Stimulated activated effector memory CD8-positive, alpha-beta T cell treated with anti-CD3 and anti-CD28 coated beads, Interleukin-12 subunit alpha, Interleukin-12 subunit beta, amount 100 ng/mL, for 72 hours (primary cell): ENCODE measurements at regions not wholly inside any gene's neighbourhood (a gene's known extent, or its start where the extent isn't known, plus 50 kb on each side); places are given as distances from the start of the nearest gene placed in this dataset.
A peak's percentile ranks its signal among the peaks of the same experiment; 100 is the strongest.

Experiments
- ATAC-seq: fragments of 150-1000 bp; cut with Tn5 transposase; 2 replicates; pipeline ENCODE4 v1.10.0; 2021
- DNase-seq, 2 donors: peaks; one replicate each; pipeline ENCODE4 v3.0.0; 2021 to 2022; ENCODE audit warnings: low spot score in 2 of 2
- H3K27ac Mint-ChIP-seq: one replicate; pipeline ENCODE4 v1.8.0; 2022; ENCODE audit warnings: mild to moderate bottlenecking, mixed read lengths
- H3K36me3 Mint-ChIP-seq: one replicate; pipeline ENCODE4 v1.8.0; 2022; ENCODE audit warnings: mild to moderate bottlenecking, mixed read lengths
- H3K4me1 Mint-ChIP-seq: one replicate; pipeline ENCODE4 v1.8.0; 2022; ENCODE audit warnings: mixed read lengths
- H3K4me3 Mint-ChIP-seq: one replicate; pipeline ENCODE4 v1.8.0; 2022; ENCODE audit warnings: mild to moderate bottlenecking, mixed read lengths
- H3K9me3 Mint-ChIP-seq: one replicate; pipeline ENCODE4 v1.8.0; 2022; ENCODE audit warnings: mixed read lengths

- no peak for DNase-seq
- H3K27ac Mint-ChIP-seq, result no peak overlapping the region
- H3K36me3 Mint-ChIP-seq, result no peaks in the 10 kb centered on the region
- H3K4me3 Mint-ChIP-seq, result no peak overlapping the region
- peaks cover 4% of the 10 kb centered on the region for H3K9me3 Mint-ChIP-seq
- peak; percentile 45 for ATAC-seq
- no peaks in the 10 kb centered on the region for H3K4me1 Mint-ChIP-seq
Observed at GRCh38 chr12:98211909-98212695, 303.3 kb upstream of the TMPO start.

- Mint-ChIP-seq H3K4me1 (no peaks in the 10 kb centered on the region), H3K9me3 (peaks cover 4% of the 10 kb centered on the region), H3K27ac (no peak overlapping the region), H3K36me3 (no peaks in the 10 kb centered on the region), H3K4me3 (no peak overlapping the region)
- ATAC-seq (no peak), DNase-seq (no peak)
Observed at GRCh38 chr12:98213556-98213955, 301.8 kb upstream of the TMPO start.

- Mint-ChIP-seq H3K27ac (no peak overlapping the region), H3K36me3 (no peaks in the 10 kb centered on the region), H3K4me3 (no peak overlapping the region), H3K9me3 (peaks cover 4% of the 10 kb centered on the region), H3K4me1 (no peaks in the 10 kb centered on the region)
- DNase-seq, result no peak
- ATAC-seq, result no peak
Observed at GRCh38 chr12:98217257-98217656, 298.1 kb upstream of the TMPO start.

GRCh38 chr12:98220636-98221035 lies 294.8 kb upstream of the TMPO start:
- DNase-seq, result no peak
- Mint-ChIP-seq H3K27ac (no peak overlapping the region), H3K4me3 (no peak overlapping the region), H3K9me3 (peaks cover 4% of the 10 kb centered on the region), H3K36me3 (no peaks in the 10 kb centered on the region), H3K4me1 (no peaks in the 10 kb centered on the region)
- ATAC-seq, result no peak

- Mint-ChIP-seq H3K27ac (no peak overlapping the region), H3K4me1 (no peaks in the 10 kb centered on the region), H3K9me3 (peaks cover 4% of the 10 kb centered on the region), H3K36me3 (no peaks in the 10 kb centered on the region), H3K4me3 (no peak overlapping the region)
- no peak for ATAC-seq
- DNase-seq, result no peak
Observed at GRCh38 chr12:98221243-98221808, 294.1 kb upstream of the TMPO start.

- Mint-ChIP-seq H3K36me3 (no peaks in the 10 kb centered on the region), H3K9me3 (no peaks in the 10 kb centered on the region)
- no peak for ATAC-seq
Observed at GRCh38 chr12:98222135-98222534, 293.3 kb upstream of the TMPO start.

GRCh38 chr12:98224584-98225221 lies 290.7 kb upstream of the TMPO start:
- H3K9me3 Mint-ChIP-seq, result no peaks in the 10 kb centered on the region
- no peak for ATAC-seq
- no peak for DNase-seq
- no peaks in the 10 kb centered on the region for H3K36me3 Mint-ChIP-seq
- H3K4me1 Mint-ChIP-seq, result no peaks in the 10 kb centered on the region
- no peak overlapping the region for H3K27ac Mint-ChIP-seq
- no peak overlapping the region for H3K4me3 Mint-ChIP-seq

More at GRCh38 chr12:98222135-98222534, 293.3 kb upstream of the TMPO start:
- DNase-seq, result no peak
- Mint-ChIP-seq H3K4me3 (no peak overlapping the region), H3K4me1 (no peaks in the 10 kb centered on the region), H3K27ac (no peak overlapping the region)

GRCh38 chr12:98227162-98227561 lies 288.2 kb upstream of the TMPO start:
- no peaks in the 10 kb centered on the region for H3K9me3 Mint-ChIP-seq
- H3K4me3 Mint-ChIP-seq, result no peak overlapping the region
- H3K36me3 Mint-ChIP-seq, result no peaks in the 10 kb centered on the region
- ATAC-seq, result no peak
- no peak overlapping the region for H3K27ac Mint-ChIP-seq
- H3K4me1 Mint-ChIP-seq, result no peaks in the 10 kb centered on the region
- no peak for DNase-seq

- DNase-seq (no peak), ATAC-seq (no peak)
- no peak overlapping the region for H3K27ac Mint-ChIP-seq
- no peaks in the 10 kb centered on the region for H3K4me1 Mint-ChIP-seq
- no peaks in the 10 kb centered on the region for H3K9me3 Mint-ChIP-seq
- no peaks in the 10 kb centered on the region for H3K36me3 Mint-ChIP-seq
- H3K4me3 Mint-ChIP-seq, result no peak overlapping the region
Observed at GRCh38 chr12:98228683-98229539, 286.5 kb upstream of the TMPO start.

- Mint-ChIP-seq H3K4me1 (no peaks in the 10 kb centered on the region), H3K4me3 (no peak overlapping the region), H3K27ac (no peak overlapping the region), H3K36me3 (no peaks in the 10 kb centered on the region), H3K9me3 (no peaks in the 10 kb centered on the region)
- ATAC-seq (no peak), DNase-seq (no peak)
Observed at GRCh38 chr12:98229540-98229924, 285.9 kb upstream of the TMPO start.

- Mint-ChIP-seq H3K4me1 (no peaks in the 10 kb centered on the region), H3K27ac (no peak overlapping the region), H3K9me3 (no peaks in the 10 kb centered on the region), H3K4me3 (no peak overlapping the region), H3K36me3 (no peaks in the 10 kb centered on the region)
- ATAC-seq (no peak), DNase-seq (no peak)
Observed at GRCh38 chr12:98232753-98233390, 282.5 kb upstream of the TMPO start.

GRCh38 chr12:98235301-98235700 lies 280.1 kb upstream of the TMPO start:
- Mint-ChIP-seq H3K9me3 (no peaks in the 10 kb centered on the region), H3K27ac (no peak overlapping the region), H3K4me3 (no peak overlapping the region), H3K4me1 (no peaks in the 10 kb centered on the region), H3K36me3 (no peaks in the 10 kb centered on the region)
- DNase-seq (no peak), ATAC-seq (no peak)

GRCh38 chr12:98238515-98239130 lies 276.8 kb upstream of the TMPO start:
- ATAC-seq (no peak), DNase-seq (no peak)
- Mint-ChIP-seq H3K27ac (no peak overlapping the region), H3K4me1 (no peaks in the 10 kb centered on the region), H3K4me3 (no peak overlapping the region), H3K9me3 (no peaks in the 10 kb centered on the region), H3K36me3 (no peaks in the 10 kb centered on the region)

GRCh38 chr12:98243190-98243589 lies 272.2 kb upstream of the TMPO start:
- Mint-ChIP-seq H3K4me3 (no peak overlapping the region), H3K36me3 (no peaks in the 10 kb centered on the region), H3K27ac (no peak overlapping the region), H3K4me1 (no peaks in the 10 kb centered on the region), H3K9me3 (no peaks in the 10 kb centered on the region)
- DNase-seq (no peak), ATAC-seq (no peak)

- H3K4me3 Mint-ChIP-seq, result no peak overlapping the region
- no peak for DNase-seq
- H3K36me3 Mint-ChIP-seq, result no peaks in the 10 kb centered on the region
- no peaks in the 10 kb centered on the region for H3K4me1 Mint-ChIP-seq
- ATAC-seq, result no peak
- no peak overlapping the region for H3K27ac Mint-ChIP-seq
- no peaks in the 10 kb centered on the region for H3K9me3 Mint-ChIP-seq
Observed at GRCh38 chr12:98244136-98244535, 271.3 kb upstream of the TMPO start.
